Muscle layer of colon (tissue), 2 donors: ENCODE measurements at regions not wholly inside any gene's neighbourhood (a gene's known extent, or its start where the extent isn't known, plus 50 kb on each side); places are given as distances from the start of the nearest gene placed in this dataset.

ENCODE experiments used
- H3K27ac ChIP-seq: one replicate; pipeline ENCODE4 v1.7.0; 2013; ENCODE audit warnings: low read depth, mild to moderate bottlenecking, low read length, moderate library complexity
- H3K27me3 ChIP-seq, 2 donors: one replicate each; pipeline ENCODE4 v1.7.0; 2013; ENCODE audit warnings: low read length in 2 of 2, mild to moderate bottlenecking in 2 of 2; ENCODE audit not compliant: insufficient read depth in 2 of 2, control insufficient read depth in 1 of 2
- H3K36me3 ChIP-seq: one replicate; pipeline ENCODE4 v1.7.0; 2013; ENCODE audit warnings: mild to moderate bottlenecking, low read length; ENCODE audit not compliant: insufficient read depth
- H3K4me1 ChIP-seq: one replicate; pipeline ENCODE4 v1.7.0; 2013; ENCODE audit warnings: mild to moderate bottlenecking, low read length; ENCODE audit not compliant: insufficient read depth
- H3K4me3 ChIP-seq, 2 donors: one replicate each; pipeline ENCODE4 v1.7.0; 2013; ENCODE audit warnings: low read length in 2 of 2, low read depth in 1 of 2, mild to moderate bottlenecking in 1 of 2, moderate library complexity in 1 of 2
- H3K9ac ChIP-seq: one replicate; pipeline ENCODE4 v1.7.0; 2013; ENCODE audit warnings: low read length
- H3K9me3 ChIP-seq: one replicate; pipeline ENCODE4 v1.7.0; 2013; ENCODE audit warnings: mild to moderate bottlenecking, low read length
- donor health status: abdominal sarcoma.
- donor health status: Adenocarcinoma of cecum.

- Histone ChIP-seq H3K9ac (no peak overlapping the region), H3K27me3 (no peaks in the 10 kb centered on the region), H3K27ac (no peak overlapping the region), H3K9me3 (no peaks in the 10 kb centered on the region), H3K4me1 (peaks cover 9% of the 10 kb centered on the region), H3K36me3 (no peaks in the 10 kb centered on the region), H3K4me3 (no peak overlapping the region)
These were observed 97.7 kb downstream of the CD47 start for GRCh38 chr3:107992976-107993684.

- no peaks in the 10 kb centered on the region for H3K36me3 ChIP-seq
- no peak overlapping the region for H3K27ac ChIP-seq
- peaks cover 29% of the 10 kb centered on the region for H3K4me1 ChIP-seq
- no peaks in the 10 kb centered on the region for H3K9me3 ChIP-seq
- no peak overlapping the region for H3K4me3 ChIP-seq
- no peaks in the 10 kb centered on the region for H3K27me3 ChIP-seq
- H3K9ac ChIP-seq, result no peak overlapping the region
These were observed 99.9 kb downstream of the CD47 start for GRCh38 chr3:107990926-107991325.

- H3K27me3 ChIP-seq, result no peaks in the 10 kb centered on the region
- H3K4me3 ChIP-seq, result no peak overlapping the region
- H3K9ac ChIP-seq, result no peak overlapping the region
- no peaks in the 10 kb centered on the region for H3K36me3 ChIP-seq
- H3K9me3 ChIP-seq, result no peaks in the 10 kb centered on the region
- H3K4me1 ChIP-seq, result peaks cover 29% of the 10 kb centered on the region
- H3K27ac ChIP-seq, result no peak overlapping the region
These were observed 100.4 kb downstream of the CD47 start for GRCh38 chr3:107990433-107990832.

- H3K27me3 ChIP-seq, result no peaks in the 10 kb centered on the region
- H3K27ac ChIP-seq, result no peak overlapping the region
- no peaks in the 10 kb centered on the region for H3K9me3 ChIP-seq
- no peak overlapping the region for H3K9ac ChIP-seq
- H3K4me1 ChIP-seq, result peaks cover 29% of the 10 kb centered on the region
- H3K4me3 ChIP-seq, result no peak overlapping the region
- H3K36me3 ChIP-seq, result no peaks in the 10 kb centered on the region
These were observed 101.2 kb downstream of the CD47 start for GRCh38 chr3:107989661-107990060.

- H3K36me3 ChIP-seq, result no peaks in the 10 kb centered on the region
- no peak overlapping the region for H3K9ac ChIP-seq
- peaks cover 29% of the 10 kb centered on the region for H3K4me1 ChIP-seq
- H3K4me3 ChIP-seq, result no peak overlapping the region
- no peak overlapping the region for H3K27ac ChIP-seq
- no peaks in the 10 kb centered on the region for H3K27me3 ChIP-seq
- no peaks in the 10 kb centered on the region for H3K9me3 ChIP-seq
These were observed 102.2 kb downstream of the CD47 start for GRCh38 chr3:107988460-107989175.

GRCh38 chr3:107987036-107987939 lies 103.5 kb downstream of the CD47 start:
- no peaks in the 10 kb centered on the region for H3K9me3 ChIP-seq
- no peak overlapping the region for H3K4me3 ChIP-seq
- peak overlapping the region; percentile 45 for H3K27ac ChIP-seq
- H3K4me1 ChIP-seq, result peaks cover 29% of the 10 kb centered on the region
- no peaks in the 10 kb centered on the region for H3K27me3 ChIP-seq
- no peak overlapping the region for H3K9ac ChIP-seq
- H3K36me3 ChIP-seq, result no peaks in the 10 kb centered on the region

- H3K27me3 ChIP-seq, result no peaks in the 10 kb centered on the region
- no peaks in the 10 kb centered on the region for H3K36me3 ChIP-seq
- H3K27ac ChIP-seq, result peak overlapping the region; percentile 32
- H3K4me3 ChIP-seq, result no peak overlapping the region
- H3K9ac ChIP-seq, result no peak overlapping the region
- H3K9me3 ChIP-seq, result no peaks in the 10 kb centered on the region
- peaks cover 35% of the 10 kb centered on the region for H3K4me1 ChIP-seq
These were observed 104.3 kb downstream of the CD47 start for GRCh38 chr3:107986505-107986904.

GRCh38 chr3:107985496-107985895 lies 105.3 kb downstream of the CD47 start:
- Histone ChIP-seq H3K27ac (no peak overlapping the region), H3K9ac (no peak overlapping the region), H3K9me3 (no peaks in the 10 kb centered on the region), H3K27me3 (no peaks in the 10 kb centered on the region), H3K36me3 (no peaks in the 10 kb centered on the region), H3K4me1 (peaks cover 39% of the 10 kb centered on the region), H3K4me3 (no peak overlapping the region)

- peaks cover 31% of the 10 kb centered on the region for H3K4me1 ChIP-seq
- no peaks in the 10 kb centered on the region for H3K9me3 ChIP-seq
- H3K36me3 ChIP-seq, result no peaks in the 10 kb centered on the region
- H3K27me3 ChIP-seq, result no peaks in the 10 kb centered on the region
- H3K27ac ChIP-seq, result no peak overlapping the region
- H3K4me3 ChIP-seq, result no peak overlapping the region
- no peak overlapping the region for H3K9ac ChIP-seq
These were observed 107.6 kb downstream of the CD47 start for GRCh38 chr3:107983247-107983646.

- no peaks in the 10 kb centered on the region for H3K9me3 ChIP-seq
- no peaks in the 10 kb centered on the region for H3K36me3 ChIP-seq
- H3K27ac ChIP-seq, result no peak overlapping the region
- no peaks in the 10 kb centered on the region for H3K27me3 ChIP-seq
- H3K4me3 ChIP-seq, result no peak overlapping the region
- no peak overlapping the region for H3K9ac ChIP-seq
- peaks cover 20% of the 10 kb centered on the region for H3K4me1 ChIP-seq
These were observed 108.7 kb downstream of the CD47 start for GRCh38 chr3:107982165-107982564.

GRCh38 chr3:107981471-107982111 lies 109.2 kb downstream of the CD47 start:
- no peaks in the 10 kb centered on the region for H3K36me3 ChIP-seq
- H3K27ac ChIP-seq, result no peak overlapping the region
- H3K9me3 ChIP-seq, result no peaks in the 10 kb centered on the region
- no peak overlapping the region for H3K4me3 ChIP-seq
- H3K27me3 ChIP-seq, result no peaks in the 10 kb centered on the region
- peaks cover 14% of the 10 kb centered on the region for H3K4me1 ChIP-seq
- no peak overlapping the region for H3K9ac ChIP-seq
